ENCODE measurements at regions not wholly inside any gene's neighbourhood (a gene's known extent, or its start where the extent isn't known, plus 50 kb on each side); places are given as distances from the start of the nearest gene placed in this dataset.

DNA sequence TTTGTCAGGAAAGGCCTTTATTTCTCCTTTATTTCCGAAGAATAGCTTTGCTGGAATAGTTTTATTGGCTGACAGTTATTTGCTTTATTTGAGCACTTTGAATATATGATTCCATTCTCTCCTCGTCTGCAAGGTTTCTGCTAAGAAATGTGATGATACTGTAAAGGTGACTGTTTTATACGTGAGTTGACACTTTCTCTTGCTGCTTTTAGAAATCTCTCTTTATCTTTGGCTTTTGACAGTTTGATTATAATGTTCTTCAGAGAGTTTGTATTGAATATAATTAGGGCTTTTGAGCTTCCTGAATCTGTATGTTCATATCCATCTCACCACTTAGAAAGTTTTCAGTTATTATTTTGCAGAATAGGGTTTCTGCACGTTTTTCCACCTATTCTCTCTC, 1003.7 kb upstream of the SLIT2 start:
- DNase-seq (ENCODE audit: low read depth, low spot score) (no peak), FAIRE-seq (no peak)
- Histone ChIP-seq H3K4me1 (ENCODE audit: control insufficient read depth, extremely low read depth, insufficient read depth, low read length) (no peaks in the 10 kb centered on the region), H3K4me3 (replicated peaks in 1 of 3; ENCODE audit: insufficient read depth in 1 of 3, low read depth in 1 of 3, low read length in 3 of 3) (no peak overlapping the region), H2AFZ (ENCODE audit: low read depth, low read length) (no peak overlapping the region), H3K27me3 (ENCODE audit: control insufficient read depth in 2 of 2, insufficient read depth in 2 of 2, low read length in 2 of 2) (no peaks in the 10 kb centered on the region), H3K9ac (replicated peaks; ENCODE audit: extremely low read depth, insufficient read depth, low read length) (no peak overlapping the region), H3K4me2 (ENCODE audit: insufficient read depth, low read length) (no peak overlapping the region), H4K20me1 (replicated peaks; ENCODE audit: control insufficient read depth, extremely low read depth, insufficient read depth, low read length) (no peaks in the 10 kb centered on the region), H3K27ac (ENCODE audit: insufficient read depth, low read depth, low read length) (no peak overlapping the region), H3K9me1 (replicated peaks; ENCODE audit: control insufficient read depth, extremely low read depth, insufficient read depth, low read length) (no peaks in the 10 kb centered on the region), H3K79me2 (ENCODE audit: control insufficient read depth, insufficient read depth, low read length) (no peaks in the 10 kb centered on the region), H3K36me3 (ENCODE audit: control insufficient read depth in 2 of 2, extremely low read depth in 1 of 2, insufficient read depth in 2 of 2, low read length in 2 of 2) (no peaks in the 10 kb centered on the region), H3K9me3 (replicated peaks; ENCODE audit: control insufficient read depth, insufficient read depth, low read length) (no peaks in the 10 kb centered on the region)
- dilution Hi-C loops (cut with MboI; ENCODE audit: extremely low pct_ligation_motif_present, low sequenced_read_pairs), result no loop called here
- intact Hi-C loops (cut with micrococcal nuclease), result no loop called here
- no peak for TF ChIP-seq GATA2 (IDR thresholded peaks at IDR 0.05; ENCODE audit: insufficient read depth, insufficient read length, low read depth, low read length)
- TF ChIP-seq, protein P1, sequence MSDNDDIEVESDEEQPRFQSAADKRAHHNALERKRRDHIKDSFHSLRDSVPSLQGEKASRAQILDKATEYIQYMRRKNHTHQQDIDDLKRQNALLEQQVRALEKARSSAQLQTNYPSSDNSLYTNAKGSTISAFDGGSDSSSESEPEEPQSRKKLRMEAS (IDR thresholded peaks at IDR 0.05; ENCODE audit: insufficient read depth, insufficient read length), result no peak
- TF ChIP-seq JUN (IDR thresholded peaks at IDR 0.05; ENCODE audit: borderline replicate concordance, insufficient read depth, insufficient read length, low read depth), result no peak
- no peak for TF ChIP-seq EZH2 (IDR thresholded peaks at IDR 0.05; ENCODE audit: borderline replicate concordance, low read depth, low read length, severe bottlenecking)
- TF ChIP-seq POLR2A (IDR thresholded peaks at IDR 0.05; ENCODE audit: low read depth, low read length), result no peak
- no peak for TF ChIP-seq FOS (IDR thresholded peaks at IDR 0.05; ENCODE audit: borderline replicate concordance, insufficient read depth, low read length)
- TF ChIP-seq MYC (IDR thresholded peaks at IDR 0.05; ENCODE audit: low read depth, low read length), result no peak
- TF ChIP-seq, protein P2, sequence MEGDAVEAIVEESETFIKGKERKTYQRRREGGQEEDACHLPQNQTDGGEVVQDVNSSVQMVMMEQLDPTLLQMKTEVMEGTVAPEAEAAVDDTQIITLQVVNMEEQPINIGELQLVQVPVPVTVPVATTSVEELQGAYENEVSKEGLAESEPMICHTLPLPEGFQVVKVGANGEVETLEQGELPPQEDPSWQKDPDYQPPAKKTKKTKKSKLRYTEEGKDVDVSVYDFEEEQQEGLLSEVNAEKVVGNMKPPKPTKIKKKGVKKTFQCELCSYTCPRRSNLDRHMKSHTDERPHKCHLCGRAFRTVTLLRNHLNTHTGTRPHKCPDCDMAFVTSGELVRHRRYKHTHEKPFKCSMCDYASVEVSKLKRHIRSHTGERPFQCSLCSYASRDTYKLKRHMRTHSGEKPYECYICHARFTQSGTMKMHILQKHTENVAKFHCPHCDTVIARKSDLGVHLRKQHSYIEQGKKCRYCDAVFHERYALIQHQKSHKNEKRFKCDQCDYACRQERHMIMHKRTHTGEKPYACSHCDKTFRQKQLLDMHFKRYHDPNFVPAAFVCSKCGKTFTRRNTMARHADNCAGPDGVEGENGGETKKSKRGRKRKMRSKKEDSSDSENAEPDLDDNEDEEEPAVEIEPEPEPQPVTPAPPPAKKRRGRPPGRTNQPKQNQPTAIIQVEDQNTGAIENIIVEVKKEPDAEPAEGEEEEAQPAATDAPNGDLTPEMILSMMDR (IDR thresholded peaks at IDR 0.05; ENCODE audit: extremely low read depth in 1 of 2, insufficient read depth in 1 of 2, low read depth in 1 of 2, low read length in 2 of 2), result no peak
- no peak for TF ChIP-seq POLR2AphosphoS5 (IDR thresholded peaks at IDR 0.05; ENCODE audit: insufficient read depth, low read depth, low read length)
- ChIA-PET CTCF (interaction anchor here (1.2 kb wide), 1 partner anchor 208 kb away, joined by 3 read pairs; no protein-coding TSS in a partner anchor), POLR2A (no interaction called here)
- no TSS peak for BruUV-seq (replicated peaks)

Measured in endothelial cell of umbilical vein (primary cell).